ENCODE measurements at regions not wholly inside any gene's neighbourhood (a gene's known extent, or its start where the extent isn't known, plus 50 kb on each side); places are given as distances from the start of the nearest gene placed in this dataset.

DNA sequence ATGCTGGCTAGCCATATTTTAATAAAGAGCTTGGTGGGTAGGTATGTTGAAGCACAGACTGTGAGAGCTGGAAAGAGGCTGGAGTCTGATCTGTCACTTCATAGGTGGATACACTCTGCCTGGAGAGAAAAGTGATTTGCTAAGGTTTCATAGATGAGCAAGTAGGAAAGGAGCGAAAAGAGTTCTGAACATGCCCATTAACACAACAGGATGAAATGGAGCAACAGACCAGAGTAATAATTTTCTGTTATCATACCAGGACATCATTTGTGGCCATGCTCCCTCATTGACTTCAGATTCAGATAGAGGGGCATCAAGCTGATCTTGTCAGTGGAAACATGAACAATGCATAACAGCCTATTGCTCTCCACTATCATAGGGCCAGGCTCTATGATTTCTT lies 452.9 kb downstream of the JRKL start:
- TF ChIP-seq, protein P1, sequence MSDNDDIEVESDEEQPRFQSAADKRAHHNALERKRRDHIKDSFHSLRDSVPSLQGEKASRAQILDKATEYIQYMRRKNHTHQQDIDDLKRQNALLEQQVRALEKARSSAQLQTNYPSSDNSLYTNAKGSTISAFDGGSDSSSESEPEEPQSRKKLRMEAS (IDR thresholded peaks at IDR 0.05; ENCODE audit: low read depth, low read length), result no peak
- TF ChIP-seq, protein P2, sequence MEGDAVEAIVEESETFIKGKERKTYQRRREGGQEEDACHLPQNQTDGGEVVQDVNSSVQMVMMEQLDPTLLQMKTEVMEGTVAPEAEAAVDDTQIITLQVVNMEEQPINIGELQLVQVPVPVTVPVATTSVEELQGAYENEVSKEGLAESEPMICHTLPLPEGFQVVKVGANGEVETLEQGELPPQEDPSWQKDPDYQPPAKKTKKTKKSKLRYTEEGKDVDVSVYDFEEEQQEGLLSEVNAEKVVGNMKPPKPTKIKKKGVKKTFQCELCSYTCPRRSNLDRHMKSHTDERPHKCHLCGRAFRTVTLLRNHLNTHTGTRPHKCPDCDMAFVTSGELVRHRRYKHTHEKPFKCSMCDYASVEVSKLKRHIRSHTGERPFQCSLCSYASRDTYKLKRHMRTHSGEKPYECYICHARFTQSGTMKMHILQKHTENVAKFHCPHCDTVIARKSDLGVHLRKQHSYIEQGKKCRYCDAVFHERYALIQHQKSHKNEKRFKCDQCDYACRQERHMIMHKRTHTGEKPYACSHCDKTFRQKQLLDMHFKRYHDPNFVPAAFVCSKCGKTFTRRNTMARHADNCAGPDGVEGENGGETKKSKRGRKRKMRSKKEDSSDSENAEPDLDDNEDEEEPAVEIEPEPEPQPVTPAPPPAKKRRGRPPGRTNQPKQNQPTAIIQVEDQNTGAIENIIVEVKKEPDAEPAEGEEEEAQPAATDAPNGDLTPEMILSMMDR (IDR thresholded peaks at IDR 0.05; ENCODE audit: low read depth, low read length), result no peak
- TF ChIP-seq POLR2A (IDR thresholded peaks at IDR 0.05; ENCODE audit: extremely low read depth, insufficient read length), result no peak
- TF ChIP-seq MYC (IDR thresholded peaks at IDR 0.05; ENCODE audit: low read depth, low read length), result no peak

Data from NB4 (cell line).